ENCODE measurements at regions not wholly inside any gene's neighbourhood (a gene's known extent, or its start where the extent isn't known, plus 50 kb on each side); places are given as distances from the start of the nearest gene placed in this dataset.

DNA sequence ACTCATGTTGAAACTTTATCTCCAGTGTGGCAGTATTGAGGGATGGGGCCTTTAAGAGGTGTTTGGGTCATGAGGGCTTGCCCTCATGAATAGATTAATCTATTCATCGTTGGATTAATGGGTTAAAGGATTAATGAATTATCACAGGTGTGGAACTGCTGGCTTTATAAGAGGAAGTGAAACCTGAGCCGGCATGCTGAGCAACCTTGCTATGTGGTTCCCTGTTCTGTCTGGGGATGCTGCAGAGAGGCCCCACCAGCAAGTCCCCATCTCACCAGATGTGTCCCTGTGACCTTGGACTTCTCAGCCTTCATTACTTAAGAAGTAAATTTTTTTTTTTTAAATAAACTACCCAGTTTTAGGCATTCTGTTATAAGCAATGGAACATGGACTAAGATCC lies 109.6 kb downstream of the DYRK2 start:
- intact Hi-C loops (cut with DNase I), result loop anchor here (5.0 kb wide), 1 partner anchor 36 kb away; no protein-coding TSS in a partner anchor
- DNase-seq (ENCODE audit: low spot score), result no peak

DNA sequence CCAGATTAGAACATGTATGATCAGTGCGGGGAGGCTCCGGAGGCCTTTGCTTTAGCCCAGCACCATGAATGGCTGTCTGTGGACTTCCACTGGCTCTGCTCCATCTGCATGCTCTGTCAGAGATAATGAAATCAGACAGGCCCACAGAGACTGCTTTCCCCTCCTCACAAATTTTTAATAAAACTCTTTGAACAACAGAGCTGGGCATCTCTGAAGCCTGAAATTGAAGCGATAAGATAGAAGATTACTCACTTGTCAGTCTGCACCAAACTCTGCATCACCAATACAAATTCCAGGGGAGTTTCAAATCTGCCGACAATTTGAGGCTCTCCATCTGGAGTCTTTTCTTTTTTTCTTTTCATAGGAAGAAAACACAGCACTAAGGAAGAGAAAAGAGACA lies 110.0 kb downstream of the DYRK2 start:
- intact Hi-C loops (cut with DNase I), result loop anchor here (5.0 kb wide), 1 partner anchor 36 kb away; no protein-coding TSS in a partner anchor
- no peak for DNase-seq (ENCODE audit: low spot score)

DNA sequence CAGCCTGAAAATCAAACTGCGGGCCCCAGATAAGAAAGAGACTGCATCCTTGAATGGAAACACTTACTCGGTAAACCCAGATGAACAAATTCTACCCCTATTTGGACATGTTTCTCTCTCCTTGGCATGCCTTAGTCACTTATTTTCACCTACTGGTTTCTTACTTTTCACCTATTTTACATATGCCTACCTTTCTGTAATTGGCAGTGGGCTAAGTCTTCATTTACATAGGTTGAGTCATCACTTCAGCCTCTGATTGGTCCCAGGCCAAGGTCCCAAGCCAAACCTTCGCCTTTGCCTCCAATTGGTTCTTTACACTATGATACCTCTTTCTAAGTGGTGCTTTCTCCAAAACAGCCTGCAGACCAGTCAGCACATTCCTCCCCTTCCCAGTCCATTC lies 111.3 kb downstream of the DYRK2 start:
- intact Hi-C loops (cut with DNase I), result loop anchor here (5.0 kb wide), 1 partner anchor 38 kb away; no protein-coding TSS in a partner anchor

DNA sequence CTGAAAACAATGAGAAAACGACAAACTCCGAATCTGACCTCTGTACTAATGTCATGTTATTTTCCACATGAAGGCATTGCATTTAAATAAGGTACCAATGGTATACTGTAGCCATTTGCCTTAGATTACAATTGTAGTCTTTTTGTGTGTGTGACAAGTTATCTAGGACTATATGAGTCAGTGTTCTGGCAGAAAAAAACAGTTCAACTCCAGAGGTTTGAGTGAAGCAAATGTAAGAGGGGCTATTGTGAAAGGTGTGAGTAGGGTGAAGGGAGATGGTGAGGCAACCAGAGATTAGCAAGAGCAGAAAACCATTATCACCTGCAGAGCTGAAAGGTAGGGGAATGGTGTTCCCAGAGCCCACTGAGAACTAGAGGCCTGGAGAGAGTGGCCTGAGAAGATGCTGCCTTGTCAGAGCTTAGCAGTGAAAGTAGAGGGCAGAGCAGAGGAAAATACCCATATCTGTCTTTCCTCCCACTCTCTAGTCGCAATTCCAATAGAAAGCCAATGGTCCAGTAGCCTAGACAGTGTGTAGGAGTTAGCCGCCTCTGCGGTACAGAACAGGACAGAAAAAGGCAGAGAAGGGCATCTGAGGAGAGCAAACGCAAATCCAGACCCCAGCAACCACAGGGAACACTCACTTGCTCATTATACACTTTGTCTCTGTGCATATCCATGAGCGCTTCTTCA lies 112.2 kb downstream of the DYRK2 start:
- no peak for DNase-seq (ENCODE audit: low spot score)
- intact Hi-C loops (cut with DNase I), result no loop called here

More for the DNA sequence above, 111.3 kb downstream of the DYRK2 start:
- no peak for DNase-seq (ENCODE audit: low spot score)

DNA sequence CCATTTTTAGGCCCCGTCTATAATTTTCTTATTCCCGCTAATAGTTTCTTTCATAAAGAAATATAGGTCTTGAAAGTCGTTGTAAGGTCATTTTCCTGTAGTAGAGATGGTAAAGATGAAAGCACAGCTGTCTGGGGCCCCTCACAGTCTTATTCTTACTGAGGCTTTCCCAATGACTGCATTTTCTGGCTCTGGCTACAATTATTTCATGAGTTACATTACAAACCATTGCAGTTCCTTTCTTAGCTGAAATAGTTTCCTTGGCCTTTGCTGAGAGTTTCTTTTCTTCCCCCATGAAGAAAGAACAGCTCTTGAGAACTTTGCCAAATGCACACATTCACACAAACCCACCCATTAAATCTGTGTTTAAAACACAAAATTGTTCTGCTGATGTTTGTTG lies 113.0 kb downstream of the DYRK2 start:
- DNase-seq (ENCODE audit: low spot score), result no peak
- intact Hi-C loops (cut with DNase I), result no loop called here

DNA sequence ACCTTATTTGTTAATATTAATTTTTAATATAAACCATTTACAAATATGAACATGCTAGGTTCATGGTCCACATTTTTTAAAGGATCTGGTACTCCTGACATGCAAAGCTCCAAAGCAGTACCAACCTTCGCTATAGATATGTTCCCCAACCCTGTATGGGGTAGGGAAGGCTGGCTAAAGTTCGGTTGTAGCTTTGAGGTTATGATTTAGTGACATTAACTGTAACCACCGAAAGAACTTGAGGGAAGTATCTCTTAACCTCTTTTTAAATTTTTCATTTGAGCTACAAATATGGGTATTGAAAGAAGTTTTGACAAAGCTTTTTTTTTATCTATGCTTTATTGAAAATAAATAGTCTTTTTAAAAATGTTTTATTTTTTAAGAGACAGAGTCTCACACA lies 115.5 kb downstream of the DYRK2 start:
- DNase-seq (ENCODE audit: low spot score), result no peak
- intact Hi-C loops (cut with DNase I), result no loop called here

DNA sequence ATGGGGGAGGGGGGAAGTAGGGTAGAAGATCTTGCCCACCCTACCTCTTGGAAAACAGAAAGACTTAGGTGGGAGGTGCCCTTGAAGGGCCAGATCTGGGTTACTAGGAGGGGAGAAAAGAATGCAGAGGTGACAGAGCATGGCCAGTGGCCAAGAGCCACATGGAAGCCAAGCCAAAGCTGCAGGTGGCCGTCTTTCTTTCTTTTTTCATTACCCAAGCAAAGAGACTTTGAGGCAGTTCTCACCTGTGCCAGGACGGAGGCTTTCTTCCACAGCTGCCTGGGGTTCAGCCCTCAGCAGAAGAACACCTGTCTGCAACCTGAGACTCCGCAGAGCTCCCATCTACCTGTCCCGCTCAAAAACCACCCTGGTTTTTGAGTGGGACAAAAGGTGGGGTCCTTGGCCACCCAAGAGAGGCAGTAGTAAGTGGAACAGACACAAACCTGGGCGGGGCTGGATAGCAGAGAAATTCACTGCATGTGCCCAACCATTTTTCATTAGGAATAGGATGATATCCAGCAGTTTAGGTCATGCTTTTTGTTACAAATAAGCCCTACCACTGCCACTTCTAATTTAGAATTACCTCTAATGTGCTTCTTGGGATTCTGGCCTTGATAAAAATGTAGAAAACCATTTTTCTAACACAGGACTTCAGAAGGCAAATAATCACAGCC lies 116.5 kb downstream of the DYRK2 start:
- no peak for DNase-seq (ENCODE audit: low spot score)
- intact Hi-C loops (cut with DNase I), result no loop called here

DNA sequence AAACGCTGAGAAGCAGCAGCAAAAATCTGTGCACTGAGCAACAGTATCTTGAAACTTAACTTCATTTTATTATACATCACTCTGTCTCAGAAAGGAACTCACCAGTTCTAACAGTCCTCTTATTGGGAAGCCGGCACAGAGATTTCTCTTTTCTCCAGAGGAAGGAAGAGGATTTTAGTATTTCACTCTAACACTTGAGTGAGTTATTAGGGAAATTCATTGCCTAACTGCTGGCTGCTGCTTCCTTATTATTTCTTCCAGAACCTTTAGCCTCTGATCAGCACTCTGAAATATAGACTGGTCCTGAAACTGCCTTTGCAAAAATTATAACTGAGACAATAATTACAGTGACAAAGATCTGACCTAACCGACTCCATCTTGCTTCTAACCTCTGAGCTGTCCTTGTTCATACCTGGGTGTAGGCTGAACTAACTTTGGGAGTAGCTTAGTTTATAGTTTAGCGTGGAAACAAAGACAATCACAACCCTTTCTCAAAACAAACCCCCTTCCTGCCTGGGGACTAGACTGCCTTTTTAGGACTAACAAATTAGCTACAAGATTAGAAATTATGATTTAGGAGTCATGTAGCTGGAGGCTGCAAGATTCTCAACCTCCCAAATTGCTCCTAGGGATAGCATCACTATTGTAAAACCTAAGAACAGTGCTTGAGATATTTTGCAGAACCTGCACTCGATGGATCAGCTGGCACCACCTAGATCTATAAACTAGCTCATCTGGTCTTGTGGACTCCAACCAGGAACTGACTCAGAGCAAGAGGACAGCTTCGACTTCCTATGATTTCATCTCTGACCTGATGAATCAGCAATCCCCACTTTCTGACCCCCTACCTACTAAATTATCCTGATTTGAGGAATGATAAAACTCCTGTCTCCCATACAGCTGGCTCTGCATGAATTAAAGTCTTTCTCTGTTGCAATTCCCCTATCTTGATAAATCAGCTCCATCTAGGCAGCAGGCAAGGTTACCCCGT lies 117.5 kb downstream of the DYRK2 start:
- no peak for DNase-seq (ENCODE audit: low spot score)
- intact Hi-C loops (cut with DNase I), result no loop called here

DNA sequence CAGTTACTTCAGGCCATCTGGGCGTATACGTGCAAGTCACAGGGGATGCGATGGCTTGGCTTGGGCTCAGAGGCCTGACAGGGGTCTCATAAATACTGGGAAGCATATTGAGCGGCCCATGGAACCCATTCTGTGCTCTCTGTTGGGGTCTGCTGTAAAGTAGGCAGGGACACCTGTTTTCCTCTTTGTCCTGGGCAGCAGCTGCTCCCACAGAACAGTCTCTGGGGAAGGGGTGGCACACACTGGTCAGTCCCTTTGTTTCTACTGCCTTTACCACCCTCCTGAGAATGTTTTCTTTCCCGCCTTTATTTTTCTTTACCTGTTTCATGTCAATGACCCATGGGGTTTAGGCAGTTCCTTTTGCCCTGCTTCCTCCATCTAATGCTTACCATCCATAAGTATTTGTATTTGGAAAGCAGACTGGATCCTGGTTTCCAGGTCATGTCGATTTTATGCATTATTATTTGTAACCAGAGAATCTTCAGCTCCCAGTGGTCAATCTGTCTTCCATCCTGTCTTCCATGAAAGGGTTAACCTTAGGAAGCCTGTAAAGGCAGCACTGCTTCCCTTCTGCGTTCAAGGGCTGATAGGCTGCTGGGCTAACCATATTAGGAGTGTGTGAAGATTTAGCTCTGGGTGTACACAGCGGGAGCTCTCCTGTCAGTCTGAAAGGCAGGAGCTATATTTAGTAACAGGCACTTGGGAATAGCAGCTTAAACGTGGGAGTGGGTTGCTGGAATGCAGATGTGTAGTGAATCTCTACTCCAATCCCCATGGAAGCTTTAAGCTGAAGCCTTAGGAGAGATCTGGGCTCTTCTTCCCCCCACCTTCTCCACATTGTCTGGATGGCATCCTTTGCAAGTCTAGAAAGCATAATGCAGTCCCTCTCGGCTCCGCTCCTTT lies 124.0 kb downstream of the DYRK2 start:
- DNase-seq (ENCODE audit: low spot score), result no peak
- intact Hi-C loops (cut with DNase I), result no loop called here

DNA sequence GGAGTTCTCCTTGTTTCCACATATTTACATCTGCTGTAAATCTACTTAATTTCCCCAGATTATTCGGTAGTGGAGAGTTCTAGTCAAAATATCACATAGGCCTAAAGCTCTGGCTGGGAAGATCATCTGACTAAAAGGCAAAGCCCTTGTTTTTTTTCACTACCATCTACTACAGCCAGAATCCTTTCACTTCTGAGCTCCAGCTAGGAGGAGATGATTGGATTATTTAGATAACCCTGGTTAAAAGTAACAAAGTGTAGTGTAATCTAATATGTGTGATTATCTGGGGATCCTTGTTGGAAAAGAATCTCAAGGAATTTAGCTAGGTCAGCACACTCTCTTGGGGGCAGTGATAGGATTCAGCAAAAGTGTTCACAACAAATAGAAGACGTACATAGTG lies 125.4 kb downstream of the DYRK2 start:
- DNase-seq (ENCODE audit: low spot score), result no peak
- intact Hi-C loops (cut with DNase I), result no loop called here

DNA sequence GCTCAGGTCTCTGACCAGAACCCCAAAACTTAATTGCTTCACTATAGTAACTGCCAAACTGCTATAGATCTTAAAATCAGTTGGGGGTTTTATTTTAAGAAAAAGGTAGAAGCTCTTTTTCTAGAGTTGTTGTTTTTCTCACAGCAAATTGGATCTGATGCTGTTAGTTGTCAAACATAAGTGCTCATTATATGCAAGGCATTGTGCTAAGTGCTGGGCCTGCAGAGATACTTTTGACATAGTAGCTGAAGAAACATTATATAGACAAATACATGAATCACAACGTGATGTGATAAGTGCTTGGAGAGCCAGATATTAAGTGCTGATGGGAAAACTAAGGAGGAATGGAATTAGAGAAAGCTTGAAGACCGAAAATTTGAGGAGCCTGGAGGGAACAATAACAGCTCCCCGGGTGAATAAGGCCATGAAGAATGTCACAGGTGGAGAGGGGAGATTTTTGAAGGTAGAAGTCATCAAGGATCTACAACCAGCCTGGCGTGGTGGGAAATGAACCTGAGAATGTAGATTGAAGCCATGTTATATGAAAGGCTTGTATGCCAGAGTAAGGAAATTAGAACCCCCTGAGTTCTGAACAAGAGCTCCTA lies 126.5 kb downstream of the DYRK2 start:
- intact Hi-C loops (cut with DNase I), result no loop called here
- DNase-seq (ENCODE audit: low spot score), result no peak

DNA sequence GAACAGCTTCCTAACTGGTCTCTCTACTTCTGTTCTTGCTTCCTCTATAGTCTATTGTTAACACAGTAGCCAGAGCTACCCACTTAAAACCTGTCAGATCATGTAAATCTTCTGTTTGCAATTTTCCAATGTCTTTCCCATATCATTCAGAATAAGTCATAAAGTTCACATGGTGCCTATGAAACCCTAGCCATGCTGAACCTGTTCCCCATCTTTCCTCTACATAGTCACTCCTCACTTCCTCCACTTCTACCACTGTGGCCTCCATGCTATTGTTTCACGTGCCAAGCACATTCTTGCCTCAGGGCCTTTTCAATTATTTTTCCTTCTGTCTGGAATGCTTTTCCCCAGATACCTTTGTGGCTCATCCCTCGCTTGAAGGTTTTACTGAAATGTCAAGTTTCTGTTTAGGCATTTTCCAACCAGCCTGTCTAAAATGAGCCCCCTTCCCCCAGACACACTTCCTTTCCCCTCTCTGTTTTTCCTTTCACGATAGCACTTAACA lies 132.1 kb downstream of the DYRK2 start:
- no peak for DNase-seq (ENCODE audit: low spot score)
- intact Hi-C loops (cut with DNase I), result no loop called here

DNA sequence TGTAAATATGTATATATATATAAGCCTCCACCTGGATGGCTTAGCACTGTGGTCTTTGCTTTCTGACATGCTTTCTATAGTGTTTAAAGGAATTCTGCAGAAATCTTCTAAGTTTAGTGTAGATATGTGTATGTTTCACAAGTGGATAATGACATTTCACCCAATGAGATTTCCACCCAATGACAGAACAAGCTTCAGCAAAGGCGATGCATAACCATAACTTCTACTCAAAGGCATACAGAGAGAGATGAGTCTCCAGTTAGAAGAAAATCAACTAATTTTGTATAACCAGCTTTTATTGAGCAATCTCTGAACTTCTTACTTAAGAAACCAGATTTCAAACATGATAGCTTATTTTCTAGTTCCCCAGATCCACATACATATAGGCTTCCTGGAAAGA lies 134.0 kb downstream of the DYRK2 start:
- intact Hi-C loops (cut with DNase I), result no loop called here
- DNase-seq (ENCODE audit: low spot score), result no peak

DNA sequence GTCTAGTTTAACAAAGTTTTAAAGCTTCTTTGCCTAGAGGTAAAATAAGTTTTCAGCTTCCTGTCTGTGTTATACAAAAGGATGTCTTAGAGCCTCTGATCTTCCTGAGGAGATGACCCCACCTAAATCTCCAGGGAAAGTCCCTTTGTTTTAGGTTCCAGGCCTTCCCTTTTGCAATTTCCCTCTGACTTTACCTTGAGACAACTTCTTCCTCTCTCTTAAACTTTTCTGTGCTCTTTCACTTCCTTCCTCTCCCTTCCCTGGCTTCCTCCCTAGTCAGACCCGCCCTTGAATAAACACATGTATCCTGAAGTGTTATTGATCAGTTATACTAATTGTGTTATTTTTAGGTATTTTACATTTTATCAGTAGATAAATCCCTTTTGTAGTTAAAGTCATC lies 134.8 kb downstream of the DYRK2 start:
- intact Hi-C loops (cut with DNase I), result no loop called here
- DNase-seq (ENCODE audit: low spot score), result no peak

DNA sequence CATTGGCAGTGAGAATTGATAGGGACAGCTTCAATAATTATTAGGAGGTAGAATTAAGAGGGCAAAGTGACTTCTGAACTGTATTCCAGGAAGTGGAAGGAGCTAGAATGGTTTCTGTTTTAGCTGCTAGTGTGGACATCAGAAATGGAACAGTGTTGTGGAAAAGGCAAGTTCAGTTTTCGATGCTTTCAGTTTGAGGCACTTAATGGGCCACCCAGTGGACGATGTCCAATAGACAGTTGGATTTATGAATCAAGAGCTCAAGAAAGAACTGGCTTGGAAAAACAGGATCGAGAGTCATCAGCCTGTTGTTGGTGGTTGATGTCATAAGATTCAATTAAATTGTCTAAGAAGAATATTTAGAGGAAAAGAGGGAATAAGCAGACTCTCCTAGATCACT lies 136.3 kb downstream of the DYRK2 start:
- no peak for DNase-seq (ENCODE audit: low spot score)
- intact Hi-C loops (cut with DNase I), result no loop called here

DNA sequence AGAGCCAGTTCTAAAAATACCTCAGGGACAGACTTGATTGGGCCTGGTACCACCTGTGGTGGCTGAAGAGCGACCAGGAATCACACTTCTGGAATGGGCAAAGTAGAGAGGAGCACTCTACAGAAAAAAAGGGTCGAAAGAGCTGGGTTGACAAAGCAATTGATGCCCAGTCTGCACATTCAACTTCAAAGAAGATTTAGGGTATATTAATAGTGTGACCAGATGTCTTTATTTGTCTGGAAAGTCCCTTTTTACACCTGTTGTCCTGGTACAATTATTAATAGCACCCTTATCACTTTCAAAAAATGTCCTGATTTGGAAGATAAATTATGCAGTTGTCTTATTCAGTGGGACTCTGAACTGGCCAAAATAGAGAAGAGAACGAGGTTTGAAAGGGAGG lies 137.5 kb downstream of the DYRK2 start:
- intact Hi-C loops (cut with DNase I), result no loop called here
- DNase-seq (ENCODE audit: low spot score), result no peak

DNA sequence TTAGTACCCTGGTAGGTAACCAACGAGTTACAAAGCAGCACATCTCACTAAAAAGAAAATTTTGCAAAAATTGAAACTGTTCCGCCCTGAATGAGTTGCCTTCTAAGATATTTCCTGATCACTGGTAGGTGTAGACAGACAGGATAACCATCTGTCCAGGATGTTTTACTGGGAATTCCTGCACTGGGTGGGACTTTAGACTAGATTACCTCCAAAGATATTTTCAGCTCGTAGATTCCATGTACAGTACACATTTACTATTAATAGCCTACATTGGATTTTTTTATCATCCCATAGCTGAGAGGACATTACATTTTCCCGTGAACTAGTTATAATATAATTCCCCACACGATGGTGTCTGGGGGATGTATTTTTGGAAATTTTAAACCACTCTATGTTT lies 139.6 kb downstream of the DYRK2 start:
- no peak for DNase-seq (ENCODE audit: low spot score)
- intact Hi-C loops (cut with DNase I), result no loop called here

DNA sequence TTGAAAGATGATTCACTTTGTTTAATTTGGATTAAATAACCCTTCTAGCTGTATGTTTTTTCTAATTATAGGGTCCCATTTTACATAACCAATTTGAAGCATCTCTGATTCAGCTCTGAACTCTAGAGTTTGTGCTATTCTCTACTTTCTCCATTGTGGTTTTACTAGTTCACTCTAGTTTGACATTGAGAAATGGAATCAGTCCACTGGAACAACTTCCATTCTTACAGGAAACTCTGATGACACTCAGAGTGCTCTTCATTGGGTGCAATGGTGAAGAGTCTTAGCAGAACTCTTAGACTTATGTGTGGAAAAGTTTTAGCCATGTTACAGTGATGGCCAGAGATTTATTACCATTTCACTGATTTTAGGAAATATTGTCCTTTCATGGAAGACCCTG lies 140.7 kb downstream of the DYRK2 start:
- DNase-seq (ENCODE audit: low spot score), result no peak
- intact Hi-C loops (cut with DNase I), result no loop called here

DNA sequence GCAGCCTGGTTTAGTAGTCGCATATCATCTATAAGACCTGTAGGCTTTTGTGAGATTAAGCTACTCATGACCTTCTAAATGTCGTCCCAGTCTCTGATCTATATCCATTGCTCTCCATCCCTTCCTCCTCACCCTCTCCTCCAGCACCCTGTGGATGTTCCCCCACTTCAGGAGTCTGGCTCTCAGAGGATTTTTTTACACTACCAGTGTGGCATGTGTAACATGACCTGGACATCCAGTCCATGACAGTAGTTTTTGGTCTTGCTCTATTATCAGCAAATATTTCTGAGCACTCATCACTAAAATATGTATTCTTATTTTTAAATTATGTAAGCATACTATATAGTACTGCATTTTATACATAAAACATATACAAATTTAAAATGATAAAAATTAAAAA lies 142.1 kb downstream of the DYRK2 start:
- intact Hi-C loops (cut with DNase I), result no loop called here
- DNase-seq (ENCODE audit: low spot score), result no peak

Data from cardiac septum (tissue), 1 donor.